ENCODE measurements at regions not wholly inside any gene's neighbourhood (a gene's known extent, or its start where the extent isn't known, plus 50 kb on each side); places are given as distances from the start of the nearest gene placed in this dataset.

DNA sequence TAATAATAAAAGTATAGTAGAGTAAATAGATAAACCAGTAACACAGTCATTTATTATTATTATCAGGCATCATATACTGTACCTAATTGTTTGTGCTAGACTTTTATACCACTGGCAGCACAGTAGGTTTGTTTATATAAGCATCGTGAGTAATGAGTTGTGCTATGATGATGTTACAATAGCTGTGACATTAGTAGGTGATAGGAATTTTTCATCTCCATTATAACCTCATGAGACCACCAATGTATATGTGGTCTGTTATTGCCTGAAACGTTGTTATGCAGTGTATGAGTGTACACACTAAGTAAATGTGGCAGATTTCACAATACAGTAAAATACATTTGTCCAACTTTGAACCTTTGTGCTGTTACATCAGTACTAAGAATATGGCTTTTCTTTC is 72.7 kb upstream of the SPATA31D4 start:
- TF ChIP-seq CTCF (conservative IDR thresholded peaks at IDR 0.05; ENCODE audit: low read depth, low read length): no peak
- H3K4me3 ChIP-seq (ENCODE audit: low read depth, low read length): no peak overlapping the region
- no peak for DNase-seq (ENCODE audit: low read depth)

DNA sequence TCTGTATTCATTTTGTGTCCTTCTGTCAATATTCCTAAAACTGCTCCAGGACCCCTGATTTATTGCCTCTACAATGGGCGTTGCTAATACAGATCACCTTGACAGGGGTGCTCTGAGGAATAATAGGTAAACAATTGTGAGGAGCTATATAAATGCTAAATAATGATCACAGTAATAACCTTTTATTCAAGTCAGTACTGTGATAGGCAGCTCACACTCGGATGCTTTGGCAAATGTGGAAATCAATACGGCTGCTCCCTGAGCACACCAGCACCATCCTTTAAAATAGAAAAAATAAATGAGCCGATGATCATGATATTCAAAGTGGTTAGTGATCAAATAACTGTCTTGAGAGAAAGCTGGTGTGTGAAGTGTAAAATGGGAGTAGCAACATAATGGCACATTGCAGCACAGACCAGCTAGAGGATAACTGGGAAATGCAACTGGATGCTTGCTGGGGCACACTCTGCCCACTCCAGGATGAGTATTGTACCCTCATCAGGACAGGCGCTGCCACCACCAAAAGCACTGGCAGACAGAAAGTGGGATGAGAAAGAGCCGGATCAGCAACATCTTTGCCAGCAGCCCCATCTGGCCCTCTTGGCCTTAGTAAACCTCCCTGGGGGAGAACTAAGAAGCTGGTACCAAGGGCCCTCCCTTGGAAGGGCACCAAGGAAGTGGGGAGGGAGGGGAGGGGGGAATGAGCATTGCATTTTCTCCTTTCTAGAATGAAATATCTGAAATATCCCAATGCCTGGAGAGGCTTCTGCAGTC is 69.4 kb upstream of the SPATA31D4 start:
- H3K4me3 ChIP-seq (ENCODE audit: low read depth, low read length): no peak overlapping the region
- DNase-seq (ENCODE audit: low read depth): no peak
- no peak for TF ChIP-seq CTCF (conservative IDR thresholded peaks at IDR 0.05; ENCODE audit: low read depth, low read length)

DNA sequence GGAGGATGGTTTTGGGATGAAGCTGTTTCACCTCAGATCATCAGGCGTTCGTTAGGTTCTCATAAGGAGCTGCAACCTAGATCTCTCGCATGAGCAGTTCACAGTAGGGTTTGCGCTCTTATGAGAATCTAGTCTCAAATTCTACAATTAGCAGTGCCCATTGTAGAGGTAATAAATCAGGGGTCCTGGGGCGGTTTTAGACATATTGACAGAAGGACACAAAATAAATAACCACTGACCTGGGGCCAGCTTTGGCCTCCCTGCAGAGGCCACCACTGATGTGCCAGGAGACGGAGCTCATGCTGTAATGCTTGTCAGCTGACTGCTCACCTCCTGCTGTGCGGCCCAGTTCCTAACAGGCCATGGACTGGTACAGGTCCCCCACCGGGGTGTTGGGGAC is 67.6 kb upstream of the SPATA31D4 start:
- no peak overlapping the region for H3K4me3 ChIP-seq (ENCODE audit: low read depth, low read length)
- no peak for TF ChIP-seq CTCF (conservative IDR thresholded peaks at IDR 0.05; ENCODE audit: low read depth, low read length)
- no peak for DNase-seq (ENCODE audit: low read depth)

DNA sequence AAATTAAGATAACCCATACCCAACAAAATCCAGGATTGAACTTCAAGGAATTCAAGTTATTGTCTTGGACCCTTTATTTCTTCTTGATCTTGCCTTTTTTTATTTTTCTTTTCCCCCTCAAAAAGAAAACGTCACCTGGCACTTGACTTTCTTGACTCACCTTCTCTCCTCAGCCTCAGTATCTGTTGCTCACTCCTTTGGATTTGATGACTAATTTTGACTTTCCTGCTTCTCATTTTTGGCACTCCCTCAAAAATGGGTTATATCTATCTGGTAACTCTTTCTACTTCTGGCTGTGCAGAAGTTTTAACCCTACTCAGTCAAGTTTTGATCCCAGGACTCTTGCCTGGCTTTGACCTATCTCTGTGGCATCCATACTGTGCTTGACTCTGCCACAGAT is 66.6 kb upstream of the SPATA31D4 start:
- TF ChIP-seq CTCF (conservative IDR thresholded peaks at IDR 0.05; ENCODE audit: low read depth, low read length): no peak
- DNase-seq (ENCODE audit: low read depth): no peak
- H3K4me3 ChIP-seq (ENCODE audit: low read depth, low read length): no peak overlapping the region

- H3K4me3 ChIP-seq (ENCODE audit: low read depth, low read length): no peak overlapping the region
- no peak for DNase-seq (ENCODE audit: low read depth)
- no peak for TF ChIP-seq CTCF (conservative IDR thresholded peaks at IDR 0.05; ENCODE audit: low read depth, low read length)
These were observed 60.1 kb upstream of the SPATA31D4 start for GRCh38 chr9:81868145-81868544.

- no peak overlapping the region for H3K4me3 ChIP-seq (ENCODE audit: low read depth, low read length)
- no peak for TF ChIP-seq CTCF (conservative IDR thresholded peaks at IDR 0.05; ENCODE audit: low read depth, low read length)
- DNase-seq (ENCODE audit: low read depth): no peak
These were observed 56.5 kb upstream of the SPATA31D4 start for GRCh38 chr9:81871695-81872094.

- DNase-seq (ENCODE audit: low read depth): no peak
- H3K4me3 ChIP-seq (ENCODE audit: low read depth, low read length): no peak overlapping the region
- TF ChIP-seq CTCF (conservative IDR thresholded peaks at IDR 0.05; ENCODE audit: low read depth, low read length): no peak
These were observed 54.0 kb upstream of the SPATA31D4 start for GRCh38 chr9:81874250-81874649.
